Heart left ventricle (tissue), 16 donors: ENCODE measurements at regions not wholly inside any gene's neighbourhood (a gene's known extent, or its start where the extent isn't known, plus 50 kb on each side); places are given as distances from the start of the nearest gene placed in this dataset.
A peak's percentile ranks its signal among the peaks of the same experiment; 100 is the strongest.
"Not testable (repeated sequence)": the region's sequence is repeated elsewhere in the genome, so short reads cannot be mapped to it uniquely, and the experiment has no call there.

Experiments used
- ATAC-seq, 4 donors: fragments of 200-7000 bp; cut with Tn5 transposase; one replicate each; pipeline ENCODE4 v1.9.1; 2020 to 2022; ENCODE audit warnings: moderate library complexity in 4 of 4, mild to moderate bottlenecking in 3 of 4, moderate number of reproducible peaks in 1 of 4
- DNase-seq, 5 donors: peaks; one replicate each; pipeline ENCODE4 v3.0.0-alpha.2; 2020
- H3K27ac ChIP-seq, 12 donors: fragments of 200-600 bp; sonication (generic) in 4 of 12; one replicate each; pipeline versions ENCODE4 v1.5.0 to v1.8.0; 2016 to 2022; ENCODE audit warnings: mild to moderate bottlenecking in 2 of 12
- H3K27me3 ChIP-seq, 9 donors: fragments of 200-600 bp; sonication (generic) in 2 of 9; one replicate each; pipeline versions ENCODE4 v1.5.1 to v1.8.0; 2016 to 2022; ENCODE audit warnings: mild to moderate bottlenecking in 3 of 9
- H3K36me3 ChIP-seq, 9 donors: fragments of 200-600 bp; sonication (generic) in 2 of 9; one replicate each; pipeline versions ENCODE4 v1.5.0 to v1.8.0; 2018 to 2022; ENCODE audit warnings: mild to moderate bottlenecking in 2 of 9
- H3K4me1 ChIP-seq, 12 donors: fragments of 200-600 bp; sonication (generic) in 4 of 12; one replicate each; pipeline versions ENCODE4 v1.5.0 to v1.8.0; 2016 to 2022; ENCODE audit warnings: mild to moderate bottlenecking in 3 of 12
- H3K4me3 ChIP-seq, 12 donors: fragments of 200-600 bp; sonication (generic) in 4 of 12; one replicate each; pipeline versions ENCODE4 v1.5.0 to v1.8.0; 2017 to 2022; ENCODE audit warnings: mild to moderate bottlenecking in 9 of 12, moderate library complexity in 4 of 12
- H3K9me3 ChIP-seq, 12 donors: fragments of 200-600 bp; sonication (generic) in 4 of 12; one replicate each; pipeline versions ENCODE4 v1.5.0 to v1.8.0; 2016 to 2022; ENCODE audit warnings: mild to moderate bottlenecking in 1 of 12
- CTCF ChIP-seq, 12 donors: fragments of 200-600 bp; sonication (generic) in 4 of 12; IDR thresholded peaks; one replicate each; pipeline versions ENCODE4 v1.5.0 to v1.8.0; 2018 to 2022; ENCODE audit warnings: antibody characterized with exemption in 12 of 12, mild to moderate bottlenecking in 5 of 12
- POLR2A ChIP-seq, 2 donors: fragments of 450-650 bp; IDR thresholded peaks; one replicate each; pipeline ENCODE4 v1.6.1; 2017; ENCODE audit warnings: antibody characterized with exemption in 2 of 2, mild to moderate bottlenecking in 2 of 2, moderate library complexity in 2 of 2
- WGBS, 4 donors: extraction: QIAGEN DNeasy Blood & Tissue Kit in 2 of 4; methylation state at CpG; one replicate each; pipeline versions ENCODE4 v1.1.5 to v1.1.7; 2013 to 2018; 5-methylcytosine and 5-hydroxymethylcytosine counted together
- intact Hi-C, 10 donors: fragments of 100-400 bp; cut with DNase I; formaldehyde crosslinking; loops; one replicate each; pipeline versions ENCODE4 v1.11.1 to v1.14.2; 2022
- donor health status: ischemic (EF 13 %, LVEDD 7.1; RV severe dilation, severe dysfunction).
- donor health status: healthy with polysubstance abuse.
- donor health status: DM: no; HTN: yes; CAD: no.
- donor health status: DM: no; HTN: no; CAD: no.
- donor health status: ischemic (EF 25% LVEDD 6.9; RV normal size, moderate dysfunction).
- donor health status: ischemic (EF 25% LVEDD 5.7; RV mildly dilated, moderate dysfunction).
- donor health status: healthy.
- donor health status: DM: yes; HTN: yes; CAD: no.
- donor health status: ischemic (EF 35%, LVEDD 5.7; RV mildly dilated, moderate dysfunction).
- donor health status: nonischemic (EF 11% LVEDD 7.7; RV severe dilation, severe dysfunction).
- donor health status: DM: yes; HTN: yes; CAD: no.
- donor health status: PGD.
- donor health status: ischemic (EF 29% LVEDD 5.4; RV normal size, mild dysfunction).
- donor health status: nonischemic (EF 23%, LVEDD 6.1; RV moderate dilation, normal function).

- intact Hi-C loops, result loop anchor here in 7 of 10 donors (5.0 to 10.0 kb wide), 8 partner anchors 48 to 191 kb away; partner anchors contain the start of gene TMSB4X (in 6 of the 7)
- 81 to 94% (median 89%) methylated on average over 4 of the region's 4 CpGs for WGBS, 4 donors
- Histone ChIP-seq H3K9me3 (no peaks in the 10 kb centered on the region), H3K4me3 (no peak overlapping the region), H3K4me1 (peaks cover 0 to 43% (median 14%) of the 10 kb centered on the region in 12 donors), H3K27ac (no peak overlapping the region), H3K36me3 (no peaks in the 10 kb centered on the region), H3K27me3 (no peaks in the 10 kb centered on the region)
- TF ChIP-seq POLR2A (IDR thresholded peaks at IDR 0.05), result no peak
- no peak for TF ChIP-seq CTCF (IDR thresholded peaks at IDR 0.05)
- ATAC-seq, result no peak
- no peak for DNase-seq
Measured at GRCh38 chrX:13162772-13163410, 118.5 kb upstream of the FAM9C start.

GRCh38 chrX:13159886-13160285, 115.5 kb upstream of the FAM9C start:
- H3K4me3 ChIP-seq, result no peak overlapping the region
- H3K27ac ChIP-seq, result peak overlapping the region in 9 of 12 donors; percentile 25 to 78 (median 64)
- TF ChIP-seq POLR2A (IDR thresholded peaks at IDR 0.05) (no peak), CTCF (IDR thresholded peaks at IDR 0.05) (no peak)
- ATAC-seq (no peak), DNase-seq (no peak)
- H3K4me1 ChIP-seq, result peaks cover 0 to 20% (median 6%) of the 10 kb centered on the region in 12 donors
- H3K27me3 ChIP-seq, result no peaks in the 10 kb centered on the region
- no peaks in the 10 kb centered on the region for H3K36me3 ChIP-seq
- intact Hi-C loops, result loop anchor here in 7 of 10 donors (5.0 to 10.0 kb wide), 9 partner anchors 45 to 188 kb away; partner anchors contain the start of gene TMSB4X (in 6 of the 7)
- H3K9me3 ChIP-seq, result no peaks in the 10 kb centered on the region

- Histone ChIP-seq H3K27ac (no peak overlapping the region), H3K4me1 (peaks cover 0 to 20% (median 6%) of the 10 kb centered on the region in 12 donors), H3K4me3 (no peak overlapping the region), H3K27me3 (no peaks in the 10 kb centered on the region), H3K9me3 (peaks cover 0 to 7% (median 0%) of the 10 kb centered on the region in 12 donors), H3K36me3 (no peaks in the 10 kb centered on the region)
- ATAC-seq (no peak), DNase-seq (no peak)
- intact Hi-C loops, result loop anchor here in 1 of 10 donors (10.0 kb wide), 1 partner anchor 46 kb away; no protein-coding TSS in a partner anchor
- TF ChIP-seq POLR2A (IDR thresholded peaks at IDR 0.05) (no peak), CTCF (IDR thresholded peaks at IDR 0.05) (no peak)
Measured at GRCh38 chrX:13158911-13159310, 114.5 kb upstream of the FAM9C start.

GRCh38 chrX:13155550-13155949, 111.1 kb upstream of the FAM9C start:
- Histone ChIP-seq H3K9me3 (peaks cover 0 to 11% (median 0%) of the 10 kb centered on the region in 12 donors), H3K4me1 (peaks cover 0 to 17% (median 5%) of the 10 kb centered on the region in 12 donors)
- not testable (repeated sequence) for H3K27ac ChIP-seq, H3K27me3 ChIP-seq, DNase-seq, H3K36me3 ChIP-seq, ATAC-seq, H3K4me3 ChIP-seq
- intact Hi-C loops, result loop anchor here in 1 of 10 donors (10.0 kb wide), 1 partner anchor 49 kb away; no protein-coding TSS in a partner anchor
- 86 to 100% (median 95%) methylated on average over 1 of the region's 1 CpG for WGBS, 4 donors
